ENCODE measurements at regions not wholly inside any gene's neighbourhood (a gene's known extent, or its start where the extent isn't known, plus 50 kb on each side); places are given as distances from the start of the nearest gene placed in this dataset.

- no peak for DNase-seq (ENCODE audit: low read depth in 3 of 3)
These were observed 130.9 kb upstream of the SERP2 start for GRCh38 chr13:44242766-44243165.

GRCh38 chr13:44243198-44243857 lies 130.3 kb upstream of the SERP2 start:
- DNase-seq (ENCODE audit: low read depth in 3 of 3): no peak

- no peak for DNase-seq (ENCODE audit: low read depth in 3 of 3)
These were observed 129.3 kb upstream of the SERP2 start for GRCh38 chr13:44244288-44244687.

GRCh38 chr13:44249431-44249836 lies 124.2 kb upstream of the SERP2 start:
- DNase-seq (ENCODE audit: low read depth in 3 of 3): no peak

GRCh38 chr13:44252938-44253337 lies 120.7 kb upstream of the SERP2 start:
- DNase-seq (ENCODE audit: low read depth in 3 of 3): no peak

- no peak for DNase-seq (ENCODE audit: low read depth in 3 of 3)
These were observed 117.8 kb upstream of the SERP2 start for GRCh38 chr13:44255771-44256364.

- DNase-seq (ENCODE audit: low read depth in 3 of 3): no peak
These were observed 115.8 kb upstream of the SERP2 start for GRCh38 chr13:44257796-44258195.

GRCh38 chr13:44259045-44260027 lies 114.3 kb upstream of the SERP2 start:
- DNase-seq (ENCODE audit: low read depth in 3 of 3): peak; percentile 48 to 75 (median 70)

GRCh38 chr13:44260336-44260735 lies 113.3 kb upstream of the SERP2 start:
- no peak for DNase-seq (ENCODE audit: low read depth in 3 of 3)

GRCh38 chr13:44263751-44264620 lies 109.6 kb upstream of the SERP2 start:
- no peak for DNase-seq (ENCODE audit: low read depth in 3 of 3)

GRCh38 chr13:44266305-44266704 lies 107.3 kb upstream of the SERP2 start:
- no peak for DNase-seq (ENCODE audit: low read depth in 3 of 3)

GRCh38 chr13:44266772-44267171 lies 106.9 kb upstream of the SERP2 start:
- DNase-seq (ENCODE audit: low read depth in 3 of 3): no peak

GRCh38 chr13:44267203-44267602 lies 106.4 kb upstream of the SERP2 start:
- no peak for DNase-seq (ENCODE audit: low read depth in 3 of 3)

GRCh38 chr13:44267980-44268379 lies 105.6 kb upstream of the SERP2 start:
- DNase-seq (ENCODE audit: low read depth in 3 of 3): no peak

- DNase-seq (ENCODE audit: low read depth in 3 of 3): no peak
These were observed 104.6 kb upstream of the SERP2 start for GRCh38 chr13:44268980-44269379.

GRCh38 chr13:44270150-44270549 lies 103.5 kb upstream of the SERP2 start:
- no peak for DNase-seq (ENCODE audit: low read depth in 3 of 3)

GRCh38 chr13:44271031-44271455 lies 102.6 kb upstream of the SERP2 start:
- no peak for DNase-seq (ENCODE audit: low read depth in 3 of 3)

- no peak for DNase-seq (ENCODE audit: low read depth in 3 of 3)
These were observed 102.2 kb upstream of the SERP2 start for GRCh38 chr13:44271473-44271872.

- DNase-seq (ENCODE audit: low read depth in 3 of 3): no peak
These were observed 101.7 kb upstream of the SERP2 start for GRCh38 chr13:44271915-44272341.

- no peak for DNase-seq (ENCODE audit: low read depth in 3 of 3)
These were observed 100.9 kb upstream of the SERP2 start for GRCh38 chr13:44272692-44273091.

- no peak for DNase-seq (ENCODE audit: low read depth in 3 of 3)
These were observed 100.4 kb upstream of the SERP2 start for GRCh38 chr13:44273216-44273615.
